Stimulated activated CD4-positive, alpha-beta T cell treated with anti-CD3 and anti-CD28 coated beads, Interleukin-1b, Interleukin-23, amount 100 ng/mL, for 1 hour (primary cell): ENCODE measurements at regions not wholly inside any gene's neighbourhood (a gene's known extent, or its start where the extent isn't known, plus 50 kb on each side); places are given as distances from the start of the nearest gene placed in this dataset.
A peak's percentile ranks its signal among the peaks of the same experiment; 100 is the strongest.

Experiments used
- DNase-seq, 2 donors: peaks; one replicate each; pipeline ENCODE4 v3.0.0-alpha.2; 2020; ENCODE audit warnings: low read depth in 2 of 2

GRCh38 chr10:44326474-44327030, 58.3 kb downstream of the CXCL12 start:
- DNase-seq: no peak

DNA sequence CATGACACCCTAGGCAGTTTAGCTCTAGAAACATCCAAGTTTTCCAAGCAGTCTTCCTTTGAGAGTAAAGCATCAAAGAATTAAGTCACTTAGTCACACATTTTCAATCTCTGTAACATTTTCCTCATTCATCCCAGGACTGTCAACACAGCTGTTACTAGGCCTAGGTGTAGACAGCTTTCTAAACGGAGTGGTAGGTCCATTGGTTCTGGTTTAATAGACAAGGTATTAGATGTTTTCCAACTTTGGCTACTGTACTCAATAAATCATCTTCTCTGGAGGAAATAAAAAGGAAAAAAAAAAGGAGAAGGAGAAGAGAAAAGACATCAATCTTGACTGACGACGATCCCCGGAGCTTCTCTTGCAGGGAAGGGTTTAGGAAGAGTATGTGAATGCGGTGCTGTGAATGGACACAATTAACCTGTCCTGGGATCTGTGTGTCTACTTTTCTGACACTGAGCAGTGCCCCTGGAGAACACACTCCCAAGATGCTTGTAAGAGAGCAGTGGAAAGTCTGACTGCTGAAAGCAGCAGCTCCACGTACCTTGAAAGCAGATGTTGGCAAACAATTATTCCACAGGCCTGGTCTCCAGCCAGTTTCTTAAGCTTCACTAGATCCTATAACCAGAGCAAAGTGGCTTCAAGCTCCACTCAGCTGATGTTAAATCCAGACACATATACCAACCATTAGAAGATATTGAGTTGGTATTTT, 59.1 kb downstream of the CXCL12 start:
- no peak for DNase-seq

- DNase-seq: no peak
Measured at GRCh38 chr10:44325157-44325556, 59.7 kb downstream of the CXCL12 start.

DNA sequence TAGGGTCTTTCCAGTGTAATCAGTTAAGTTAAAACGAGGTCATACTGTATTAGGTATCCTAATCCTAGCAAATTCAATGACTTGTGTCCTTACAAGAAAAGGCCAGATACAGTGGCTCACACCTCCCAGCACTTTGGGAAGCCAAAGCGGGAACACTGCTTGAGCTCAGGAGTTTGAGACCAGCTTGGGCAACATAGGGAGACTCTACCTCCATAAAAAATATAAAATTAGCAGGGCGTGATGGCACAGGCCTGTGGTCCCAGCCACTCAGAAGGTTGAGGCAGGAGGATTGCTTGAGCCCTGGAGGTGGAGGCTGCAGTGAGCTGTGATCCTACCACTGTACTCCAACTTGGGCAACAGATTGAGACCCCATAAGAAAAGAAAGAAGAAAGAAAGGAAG, 61.1 kb downstream of the CXCL12 start:
- no peak for DNase-seq

- DNase-seq: no peak
Measured at GRCh38 chr10:44322137-44322536, 62.8 kb downstream of the CXCL12 start.

- DNase-seq: no peak
Measured at GRCh38 chr10:44320756-44321155, 64.1 kb downstream of the CXCL12 start.

DNA sequence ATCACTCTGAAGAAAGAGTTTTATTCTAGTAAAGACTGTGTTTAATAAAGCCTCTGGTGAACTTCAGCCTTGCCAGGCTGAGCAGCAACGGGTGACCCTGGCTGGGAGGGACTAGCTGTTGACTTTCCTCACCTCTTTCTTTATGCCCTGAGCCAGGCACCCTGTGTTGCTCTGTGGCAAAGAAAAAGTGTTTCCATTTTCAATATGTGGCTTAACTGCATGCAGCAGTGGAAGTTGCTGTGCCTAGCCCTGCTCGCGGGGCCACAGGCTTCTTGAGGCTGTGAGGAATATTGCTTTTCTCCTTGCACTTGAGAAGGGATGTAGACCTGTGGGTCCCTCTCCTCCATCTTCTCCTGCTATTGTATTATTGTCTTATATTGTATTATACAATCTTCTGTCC, 67.0 kb downstream of the CXCL12 start:
- DNase-seq: no peak

DNA sequence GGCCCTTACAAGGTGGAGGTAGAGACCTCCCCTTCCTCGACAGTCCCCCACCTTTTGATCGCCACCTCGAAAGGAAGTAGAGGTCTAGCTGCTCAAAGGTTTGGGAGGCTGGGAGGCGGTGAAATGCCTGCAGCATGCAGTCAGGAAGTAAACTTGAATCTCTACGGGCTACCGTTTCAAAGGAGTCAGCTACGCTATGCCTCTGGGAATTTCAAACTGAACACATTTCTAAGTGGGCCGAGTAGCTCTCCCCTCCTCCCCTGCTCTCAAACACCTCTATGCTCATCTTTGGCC, 68.0 kb downstream of the CXCL12 start:
- DNase-seq: no peak

DNA sequence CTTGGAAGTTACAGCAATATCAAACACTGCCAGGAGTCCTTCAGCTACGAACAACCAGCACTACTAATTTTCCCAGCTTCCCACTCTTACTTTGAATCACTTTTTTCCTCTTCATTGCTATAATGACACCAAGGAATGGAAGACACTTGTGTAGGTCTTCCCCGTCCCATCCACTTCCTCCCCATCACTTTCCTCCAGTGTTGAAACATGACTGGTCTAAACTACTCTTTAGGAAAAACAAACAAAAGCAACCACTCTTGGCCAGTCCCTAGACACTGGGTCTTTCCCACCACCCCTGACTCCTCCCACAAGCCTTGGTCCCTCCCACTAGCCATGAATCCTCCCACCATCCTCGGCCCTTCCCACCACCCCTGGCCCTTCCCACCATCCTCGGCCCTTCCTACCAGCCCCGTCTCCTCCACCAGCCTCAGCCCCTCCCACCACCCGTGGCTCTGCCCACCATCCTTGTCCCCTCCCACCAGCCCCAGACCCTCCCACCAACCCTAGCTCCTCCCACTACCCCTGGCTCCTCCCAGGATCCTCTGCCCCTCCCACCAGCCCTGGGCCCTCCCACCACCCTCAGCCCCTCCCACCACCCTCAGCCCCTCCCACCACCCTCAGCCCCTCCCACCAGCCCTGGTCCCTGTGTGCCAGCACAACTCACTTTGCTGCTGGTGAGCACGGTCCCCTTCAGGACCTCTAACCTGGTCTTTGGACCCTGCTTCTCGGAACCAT, 68.5 kb downstream of the CXCL12 start:
- no peak for DNase-seq

- no peak for DNase-seq
Measured at GRCh38 chr10:44314802-44315460, 70.0 kb downstream of the CXCL12 start.

DNA sequence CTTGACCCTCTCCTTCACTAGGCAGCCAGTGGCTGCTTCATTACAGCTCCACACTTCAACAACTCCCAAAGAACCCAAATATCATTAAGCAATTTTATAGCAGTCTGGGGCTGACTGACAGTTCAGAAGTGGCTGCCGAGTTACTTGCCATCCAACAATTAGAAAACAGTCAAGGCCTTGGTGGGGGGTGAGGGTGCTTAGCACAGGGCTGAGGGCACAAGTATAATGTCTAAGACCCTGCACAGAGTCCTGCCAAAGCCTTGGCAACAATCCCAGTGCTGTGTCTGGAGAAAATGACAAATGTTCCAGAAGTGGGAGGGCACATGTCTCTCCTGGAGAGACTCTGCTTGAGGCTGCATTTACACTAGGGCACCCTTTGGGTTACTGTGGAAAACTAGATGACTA, 71.1 kb downstream of the CXCL12 start:
- DNase-seq: no peak

GRCh38 chr10:44312401-44312800, 72.5 kb downstream of the CXCL12 start:
- no peak for DNase-seq

- no peak for DNase-seq
Measured at GRCh38 chr10:44311563-44312051, 73.3 kb downstream of the CXCL12 start.

- peak; percentile 12 to 28 for DNase-seq
Measured at GRCh38 chr10:44310762-44311562, 73.9 kb downstream of the CXCL12 start.

DNA sequence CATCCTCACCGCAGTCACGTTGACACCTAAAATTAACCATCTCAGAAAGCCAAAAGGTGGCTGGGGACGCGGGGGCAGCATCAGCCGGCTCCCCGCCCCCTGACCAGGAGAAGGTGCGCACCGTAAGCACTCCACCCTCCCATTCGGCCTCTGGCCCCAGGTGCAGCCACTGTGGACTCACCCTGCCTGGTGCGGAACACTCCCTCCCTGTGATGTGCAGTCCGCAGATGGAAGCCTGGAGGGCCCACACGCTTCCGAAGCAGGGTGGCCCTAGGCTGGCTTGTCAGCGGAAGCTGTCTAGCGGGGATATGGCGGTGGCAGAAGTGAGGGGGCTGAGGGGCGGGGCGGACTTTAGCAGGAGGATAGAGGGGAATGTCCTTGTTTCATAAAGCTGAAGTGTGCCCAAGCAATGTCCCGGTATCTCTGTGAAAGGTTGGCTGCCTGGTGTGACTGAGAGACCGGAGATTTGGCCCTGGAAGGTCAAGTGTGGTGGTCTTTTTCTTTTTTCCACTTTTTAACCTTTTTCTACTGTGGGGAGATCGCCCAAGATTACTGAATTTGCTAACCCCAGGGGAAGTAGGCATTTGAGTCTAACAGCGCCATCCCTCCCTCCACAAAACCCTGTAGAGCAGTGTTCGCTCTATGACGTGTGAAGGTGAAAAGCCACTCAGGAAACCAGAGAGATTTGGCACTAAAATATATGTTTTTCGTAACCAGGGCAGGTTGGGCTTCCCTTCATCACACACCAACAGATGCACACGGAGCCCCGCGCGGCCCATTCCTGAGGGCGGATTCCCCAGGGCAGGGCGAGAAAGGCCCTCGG, 74.7 kb downstream of the CXCL12 start:
- no peak for DNase-seq

DNA sequence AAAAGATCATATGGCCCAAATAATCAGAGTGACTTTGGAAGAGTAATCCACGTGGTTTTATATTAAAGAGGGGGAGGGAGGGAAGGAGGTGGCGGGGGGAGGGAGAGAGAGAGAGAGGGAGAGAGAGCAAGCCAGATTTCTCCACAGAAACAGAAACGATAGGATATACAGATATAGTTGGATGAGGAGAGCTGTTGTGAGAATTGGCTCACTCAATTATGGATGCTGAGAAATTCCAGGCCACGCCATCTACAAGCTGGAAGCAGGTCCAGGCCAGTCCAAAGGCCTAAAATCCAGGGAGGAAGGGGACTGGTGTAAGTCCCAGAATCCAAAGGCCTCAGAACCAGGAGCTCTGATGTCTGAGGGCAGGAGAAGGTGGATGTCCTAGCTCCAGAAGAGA, 75.5 kb downstream of the CXCL12 start:
- DNase-seq: no peak

DNA sequence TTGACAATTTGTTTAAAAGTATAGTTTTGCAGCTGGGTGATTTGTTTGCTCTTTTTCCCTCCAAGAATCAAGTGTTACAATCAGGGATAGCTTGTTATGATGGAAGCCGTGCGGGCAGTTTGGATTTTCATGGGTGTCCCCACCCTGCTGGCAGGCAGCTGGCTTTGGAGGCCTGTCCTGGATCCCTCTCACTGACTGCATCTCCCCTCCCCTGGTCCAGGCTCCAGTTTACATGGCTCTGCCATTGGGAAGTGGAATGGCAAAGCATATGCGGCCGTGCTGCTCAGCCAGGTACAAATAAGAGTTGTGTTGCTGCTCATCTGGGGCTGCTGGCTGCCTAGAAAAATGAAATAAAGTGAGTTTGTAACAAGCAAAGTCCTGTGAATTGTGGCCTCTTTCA, 76.0 kb downstream of the CXCL12 start:
- no peak for DNase-seq

- DNase-seq: no peak
Measured at GRCh38 chr10:44307691-44308090, 77.2 kb downstream of the CXCL12 start.

- no peak for DNase-seq
Measured at GRCh38 chr10:44306762-44307161, 78.1 kb downstream of the CXCL12 start.

- no peak for DNase-seq
Measured at GRCh38 chr10:44306147-44306710, 78.7 kb downstream of the CXCL12 start.
